SU-DHL-6 (cell line): ENCODE measurements at regions not wholly inside any gene's neighbourhood (a gene's known extent, or its start where the extent isn't known, plus 50 kb on each side); places are given as distances from the start of the nearest gene placed in this dataset.

Experiments
- EZH2phosphoT487 ChIP-seq: fragments of 200-600 bp; sonication (generic), shearing (Covaris generic); conservative IDR thresholded peaks from 2 replicates; pipeline ENCODE4 v1.6.1; 2018; ENCODE audit warnings: mild to moderate bottlenecking, antibody characterized with exemption, low read length, moderate library complexity, mixed read lengths
- TF ChIP-seq, protein P1 (sequence below): fragments of 200-600 bp; sonication (generic); IDR thresholded peaks from one replicate; pipeline ENCODE4 v1.5.1; 2017; ENCODE audit warnings: antibody characterized with exemption, mild to moderate bottlenecking, low read length, moderate library complexity; ENCODE audit not compliant: insufficient read depth, poor library complexity, severe bottlenecking

DNA sequence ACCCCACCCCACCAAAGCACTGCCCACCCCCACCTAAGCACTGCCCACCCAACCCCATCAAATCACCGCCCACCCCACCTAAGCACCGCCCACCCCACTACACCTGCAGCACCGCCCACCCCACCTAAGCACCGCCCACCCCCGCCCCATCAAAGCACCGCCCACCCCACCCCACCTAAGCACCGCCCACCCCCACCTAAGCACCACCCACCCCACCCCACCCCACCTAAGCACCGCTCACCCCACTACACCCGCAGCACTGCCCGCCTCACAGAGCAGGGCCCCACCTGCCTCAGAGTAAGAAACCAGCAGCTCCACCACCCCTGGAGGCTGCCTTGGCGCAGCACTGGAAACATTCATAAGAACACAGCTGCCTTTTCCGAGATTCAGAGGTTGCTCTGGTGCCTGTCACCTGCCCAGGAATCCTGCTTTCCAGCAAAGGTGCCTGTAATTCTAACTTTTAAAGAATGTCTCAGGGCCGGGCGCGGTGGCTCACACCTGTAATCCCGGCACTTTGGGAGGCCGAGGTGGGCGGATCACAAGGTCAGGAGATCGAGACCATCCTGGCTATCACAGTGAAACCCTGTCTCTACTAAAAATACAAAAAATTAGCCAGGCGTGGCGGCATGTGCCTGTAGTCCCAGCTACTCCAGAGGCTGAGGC is 148.2 kb downstream of the BMP7 start:
- TF ChIP-seq, protein P1, sequence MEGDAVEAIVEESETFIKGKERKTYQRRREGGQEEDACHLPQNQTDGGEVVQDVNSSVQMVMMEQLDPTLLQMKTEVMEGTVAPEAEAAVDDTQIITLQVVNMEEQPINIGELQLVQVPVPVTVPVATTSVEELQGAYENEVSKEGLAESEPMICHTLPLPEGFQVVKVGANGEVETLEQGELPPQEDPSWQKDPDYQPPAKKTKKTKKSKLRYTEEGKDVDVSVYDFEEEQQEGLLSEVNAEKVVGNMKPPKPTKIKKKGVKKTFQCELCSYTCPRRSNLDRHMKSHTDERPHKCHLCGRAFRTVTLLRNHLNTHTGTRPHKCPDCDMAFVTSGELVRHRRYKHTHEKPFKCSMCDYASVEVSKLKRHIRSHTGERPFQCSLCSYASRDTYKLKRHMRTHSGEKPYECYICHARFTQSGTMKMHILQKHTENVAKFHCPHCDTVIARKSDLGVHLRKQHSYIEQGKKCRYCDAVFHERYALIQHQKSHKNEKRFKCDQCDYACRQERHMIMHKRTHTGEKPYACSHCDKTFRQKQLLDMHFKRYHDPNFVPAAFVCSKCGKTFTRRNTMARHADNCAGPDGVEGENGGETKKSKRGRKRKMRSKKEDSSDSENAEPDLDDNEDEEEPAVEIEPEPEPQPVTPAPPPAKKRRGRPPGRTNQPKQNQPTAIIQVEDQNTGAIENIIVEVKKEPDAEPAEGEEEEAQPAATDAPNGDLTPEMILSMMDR, result no peak
- no peak for TF ChIP-seq EZH2phosphoT487
